ENCODE measurements at regions not wholly inside any gene's neighbourhood (a gene's known extent, or its start where the extent isn't known, plus 50 kb on each side); places are given as distances from the start of the nearest gene placed in this dataset.

GRCh38 chr7:131225619-131226513, 101.8 kb upstream of the MKLN1 start:
- no peak for DNase-seq (ENCODE audit: low read depth)

GRCh38 chr7:131226514-131226865, 101.2 kb upstream of the MKLN1 start:
- no peak for DNase-seq (ENCODE audit: low read depth)

GRCh38 chr7:131231381-131232220, 96.1 kb upstream of the MKLN1 start:
- DNase-seq (ENCODE audit: low read depth), result no peak

GRCh38 chr7:131232768-131233167, 94.9 kb upstream of the MKLN1 start:
- DNase-seq (ENCODE audit: low read depth), result no peak

GRCh38 chr7:131233193-131233592, 94.5 kb upstream of the MKLN1 start:
- DNase-seq (ENCODE audit: low read depth), result no peak

GRCh38 chr7:131234719-131235488, 92.8 kb upstream of the MKLN1 start:
- no peak for DNase-seq (ENCODE audit: low read depth)

GRCh38 chr7:131235489-131236317, 92.0 kb upstream of the MKLN1 start:
- DNase-seq (ENCODE audit: low read depth), result peak; percentile 92

GRCh38 chr7:131236318-131236672, 91.4 kb upstream of the MKLN1 start:
- DNase-seq (ENCODE audit: low read depth), result no peak

- peak; percentile 77 for DNase-seq (ENCODE audit: low read depth)
These were observed 89.2 kb upstream of the MKLN1 start for GRCh38 chr7:131238347-131238931.

GRCh38 chr7:131241386-131241785, 86.3 kb upstream of the MKLN1 start:
- DNase-seq (ENCODE audit: low read depth), result no peak

GRCh38 chr7:131242123-131242650, 85.5 kb upstream of the MKLN1 start:
- no peak for DNase-seq (ENCODE audit: low read depth)

- peak; percentile 78 for DNase-seq (ENCODE audit: low read depth)
These were observed 83.3 kb upstream of the MKLN1 start for GRCh38 chr7:131244259-131244852.

- peak; percentile 97 for DNase-seq (ENCODE audit: low read depth)
These were observed 78.7 kb upstream of the MKLN1 start for GRCh38 chr7:131249003-131249402.

- DNase-seq (ENCODE audit: low read depth), result no peak
These were observed 78.2 kb upstream of the MKLN1 start for GRCh38 chr7:131249483-131249882.

- DNase-seq (ENCODE audit: low read depth), result no peak
These were observed 77.3 kb upstream of the MKLN1 start for GRCh38 chr7:131250331-131250730.

GRCh38 chr7:131251371-131251770, 76.3 kb upstream of the MKLN1 start:
- no peak for DNase-seq (ENCODE audit: low read depth)

GRCh38 chr7:131252976-131253375, 74.7 kb upstream of the MKLN1 start:
- no peak for DNase-seq (ENCODE audit: low read depth)

- DNase-seq (ENCODE audit: low read depth), result no peak
These were observed 73.5 kb upstream of the MKLN1 start for GRCh38 chr7:131254211-131254610.

- DNase-seq (ENCODE audit: low read depth), result no peak
These were observed 72.4 kb upstream of the MKLN1 start for GRCh38 chr7:131255242-131255641.

GRCh38 chr7:131261476-131261994, 66.1 kb upstream of the MKLN1 start:
- no peak for DNase-seq (ENCODE audit: low read depth)
